PC-9 (cell line): ENCODE measurements at regions not wholly inside any gene's neighbourhood (a gene's known extent, or its start where the extent isn't known, plus 50 kb on each side); places are given as distances from the start of the nearest gene placed in this dataset.

Experiments
- BruUV-seq: library from RNA; stranded (reverse); fragments of 400-500 nt; replicated peaks from 2 replicates; lab custom pipeline; 2021; lab: Mats Ljungman, UMichigan
- CTCF ChIA-PET: fragments of 300-600 bp; sonication (Branson Sonifier 250); formaldehyde crosslinking; loops from one replicate; lab custom pipeline; 2022; ENCODE audit warnings: antibody characterized with exemption; lab: Charles Lee
- POLR2A ChIA-PET: fragments of 300-600 bp; sonication (Branson Sonifier 250); formaldehyde crosslinking; loops from one replicate; lab custom pipeline; 2022; ENCODE audit warnings: antibody characterized with exemption; ENCODE audit not compliant: unreplicated experiment; lab: Charles Lee
- DNase-seq, 2 experiments: peaks; one replicate each; pipeline versions ENCODE4 v3.0.0 to v3.0.0-alpha.2; 2015 to 2022; ENCODE audit warnings: mixed read lengths in 1 of 2
- H2AFZ ChIP-seq: fragments of 200-600 bp; sonication (generic); 2 replicates; pipeline ENCODE4 v1.8.1; 2017; ENCODE audit warnings: antibody characterized with exemption
- H3F3A ChIP-seq: fragments of 200-600 bp; sonication (generic); 2 replicates; pipeline ENCODE4 v1.8.1; 2017; ENCODE audit warnings: antibody characterized with exemption, mild to moderate bottlenecking, low read depth; ENCODE audit not compliant: insufficient read depth
- H3K27ac ChIP-seq: fragments of 200-600 bp; sonication (generic); 2 replicates; pipeline ENCODE4 v1.6.1; 2016; ENCODE audit warnings: mixed run types
- H3K27me3 ChIP-seq: fragments of 200-600 bp; sonication (generic); 2 replicates; pipeline ENCODE4 v1.6.1; 2016; ENCODE audit warnings: low read depth, mixed run types; ENCODE audit not compliant: insufficient read depth
- H3K36me3 ChIP-seq: fragments of 200-600 bp; sonication (generic); 2 replicates; pipeline ENCODE4 v1.6.1; 2016; ENCODE audit warnings: low read depth, mixed run types
- H3K4me1 ChIP-seq: fragments of 200-600 bp; sonication (generic); replicated peaks from 2 replicates; pipeline ENCODE4 v1.6.1; 2016; ENCODE audit warnings: mixed run types; ENCODE audit not compliant: insufficient read depth
- H3K4me2 ChIP-seq: fragments of 200-600 bp; sonication (generic); 2 replicates; pipeline ENCODE4 v1.6.1; 2017; ENCODE audit warnings: mixed run types
- H3K4me3 ChIP-seq: fragments of 200-600 bp; sonication (generic); 2 replicates; pipeline ENCODE4 v1.6.1; 2016; ENCODE audit warnings: mixed run types
- H3K79me2 ChIP-seq: fragments of 200-600 bp; sonication (generic); 2 replicates; pipeline ENCODE4 v1.6.1; 2017; ENCODE audit warnings: low read depth, mixed run types
- H3K9me2 ChIP-seq: fragments of 200-600 bp; sonication (generic); 2 replicates; pipeline ENCODE4 v1.8.1; 2017; ENCODE audit warnings: mild to moderate bottlenecking; ENCODE audit not compliant: insufficient read depth
- H3K9me3 ChIP-seq: fragments of 200-600 bp; sonication (generic); 2 replicates; pipeline ENCODE4 v1.8.1; 2016; ENCODE audit warnings: low read depth; ENCODE audit not compliant: insufficient read depth
- H4K20me1 ChIP-seq: fragments of 200-600 bp; sonication (generic); 2 replicates; pipeline ENCODE4 v1.8.1; 2017; ENCODE audit not compliant: insufficient read depth
- EZH2 ChIP-seq: fragments of 200-600 bp; sonication (generic); IDR thresholded peaks from 2 replicates; pipeline ENCODE4 v1.8.0; 2017; ENCODE audit warnings: antibody characterized with exemption, low read depth
- intact Hi-C: fragments of 100-400 bp; cut with micrococcal nuclease; formaldehyde crosslinking; loops from one replicate; pipeline ENCODE4 v1.10.0; 2022; ENCODE audit not compliant: unreplicated experiment
- TF ChIP-seq, protein P1 (sequence below): fragments of 200-600 bp; sonication (generic); conservative IDR thresholded peaks from 2 replicates; pipeline ENCODE4 v1.6.1; 2017; ENCODE audit warnings: mixed run types, antibody characterized with exemption, mild to moderate bottlenecking, moderate library complexity

DNA sequence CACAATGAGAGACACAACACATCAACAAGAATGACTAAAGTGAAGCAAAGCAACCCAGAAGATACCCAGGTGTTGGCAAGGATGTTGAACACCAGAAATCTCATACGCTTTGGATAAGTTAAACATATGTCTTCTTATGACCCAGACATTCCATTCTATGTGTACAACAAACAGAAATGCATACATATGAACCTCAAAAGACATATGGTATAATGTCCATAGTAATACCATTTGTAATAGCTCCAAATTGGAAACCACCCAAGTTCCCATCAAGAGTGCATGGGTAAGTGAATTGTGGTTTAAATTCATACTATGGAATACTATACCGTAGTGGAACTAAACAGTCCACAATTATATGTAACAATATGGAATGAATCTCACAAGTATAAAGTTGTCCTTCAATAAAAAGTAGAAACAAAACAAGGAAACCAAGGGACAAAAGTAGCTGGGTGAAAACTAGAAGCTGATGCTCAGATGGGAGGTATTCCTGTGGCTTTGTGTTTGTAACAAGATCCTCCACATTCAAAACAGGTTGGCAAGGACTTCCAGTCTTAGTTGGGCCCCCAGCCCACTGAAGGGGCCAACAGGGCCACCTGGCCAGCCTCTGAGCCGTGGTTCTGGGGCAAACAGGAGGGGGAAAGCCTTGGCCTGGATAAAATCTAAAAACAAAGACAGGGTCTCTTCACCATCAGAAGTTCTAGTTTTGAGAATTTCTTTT lies 171.8 kb upstream of the PITX1 start:
- Histone ChIP-seq H3K79me2 (no peaks in the 10 kb centered on the region), H3K4me3 (no peak overlapping the region), H3K9me3 (peaks cover 5% of the 10 kb centered on the region; the same call in 1 of the 2 replicates), H3K27ac (no peak overlapping the region), H3K4me2 (no peak overlapping the region), H3K4me1 (peaks cover 25% of the 10 kb centered on the region), H2AFZ (no peak overlapping the region), H3K9me2 (no peaks in the 10 kb centered on the region), H3F3A (peaks cover 13% of the 10 kb centered on the region; the same call in 1 of the 2 replicates), H4K20me1 (0 out of 2 replicates have a peak, but pooled peaks cover 3% of the 10 kb centered on the region), H3K27me3 (no peaks in the 10 kb centered on the region), H3K36me3 (no peaks in the 10 kb centered on the region)
- BruUV-seq, result no TSS peak
- ChIA-PET CTCF (no interaction called here), POLR2A (no interaction called here)
- intact Hi-C loops, result loop anchor here (1.0 to 10.0 kb wide), 2 partner anchors 120 to 351 kb away; no protein-coding TSS in a partner anchor
- TF ChIP-seq, protein P1, sequence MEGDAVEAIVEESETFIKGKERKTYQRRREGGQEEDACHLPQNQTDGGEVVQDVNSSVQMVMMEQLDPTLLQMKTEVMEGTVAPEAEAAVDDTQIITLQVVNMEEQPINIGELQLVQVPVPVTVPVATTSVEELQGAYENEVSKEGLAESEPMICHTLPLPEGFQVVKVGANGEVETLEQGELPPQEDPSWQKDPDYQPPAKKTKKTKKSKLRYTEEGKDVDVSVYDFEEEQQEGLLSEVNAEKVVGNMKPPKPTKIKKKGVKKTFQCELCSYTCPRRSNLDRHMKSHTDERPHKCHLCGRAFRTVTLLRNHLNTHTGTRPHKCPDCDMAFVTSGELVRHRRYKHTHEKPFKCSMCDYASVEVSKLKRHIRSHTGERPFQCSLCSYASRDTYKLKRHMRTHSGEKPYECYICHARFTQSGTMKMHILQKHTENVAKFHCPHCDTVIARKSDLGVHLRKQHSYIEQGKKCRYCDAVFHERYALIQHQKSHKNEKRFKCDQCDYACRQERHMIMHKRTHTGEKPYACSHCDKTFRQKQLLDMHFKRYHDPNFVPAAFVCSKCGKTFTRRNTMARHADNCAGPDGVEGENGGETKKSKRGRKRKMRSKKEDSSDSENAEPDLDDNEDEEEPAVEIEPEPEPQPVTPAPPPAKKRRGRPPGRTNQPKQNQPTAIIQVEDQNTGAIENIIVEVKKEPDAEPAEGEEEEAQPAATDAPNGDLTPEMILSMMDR, result no peak
- no peak for TF ChIP-seq EZH2
- no peak for DNase-seq

DNA sequence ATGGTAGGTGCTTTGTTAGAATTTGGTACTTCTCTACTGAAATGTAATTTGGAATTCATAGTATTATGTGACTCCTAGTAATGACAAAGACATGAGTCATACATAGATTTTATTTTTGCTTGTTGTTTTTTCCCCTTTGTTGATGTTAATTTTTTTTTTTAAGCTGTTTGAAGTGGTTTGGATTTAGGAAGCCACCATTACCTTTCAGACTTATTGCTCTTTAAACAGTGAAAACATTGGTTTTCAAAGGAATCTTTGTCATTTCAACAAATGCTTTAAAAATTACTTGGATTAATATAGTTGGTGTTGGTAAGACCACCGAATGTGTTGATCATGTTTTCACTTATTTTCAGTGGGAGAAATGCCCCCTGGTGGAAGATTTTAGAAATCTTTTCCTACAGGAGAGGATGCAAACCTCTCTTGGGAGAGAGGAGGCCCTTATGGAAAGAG lies 170.1 kb upstream of the PITX1 start:
- ChIA-PET CTCF (no interaction called here), POLR2A (no interaction called here)
- intact Hi-C loops, result loop anchor here (5.0 to 10.0 kb wide), 2 partner anchors 349 to 467 kb away; partner anchors contain the start of gene CAMLG
- peak overlapping the region; percentile 5 for H3K4me2 ChIP-seq
- 0 out of 2 replicates have a peak, but pooled peaks cover 3% of the 10 kb centered on the region for H4K20me1 ChIP-seq
- no peak overlapping the region for H2AFZ ChIP-seq
- H3K27me3 ChIP-seq, result no peaks in the 10 kb centered on the region
- H3K4me3 ChIP-seq, result no peak overlapping the region
- no peak for DNase-seq
- H3K79me2 ChIP-seq, result no peaks in the 10 kb centered on the region
- peaks cover 5% of the 10 kb centered on the region; the same call in 1 of the 2 replicates for H3K9me3 ChIP-seq
- peaks cover 22% of the 10 kb centered on the region for H3K4me1 ChIP-seq
- TF ChIP-seq EZH2, result no peak
- TF ChIP-seq, protein P1, result peak; percentile 73
- peaks cover 9% of the 10 kb centered on the region; the same call in 1 of the 2 replicates for H3F3A ChIP-seq
- no peak overlapping the region for H3K27ac ChIP-seq
- BruUV-seq, result no TSS peak
- no peaks in the 10 kb centered on the region for H3K9me2 ChIP-seq
- no peaks in the 10 kb centered on the region for H3K36me3 ChIP-seq

DNA sequence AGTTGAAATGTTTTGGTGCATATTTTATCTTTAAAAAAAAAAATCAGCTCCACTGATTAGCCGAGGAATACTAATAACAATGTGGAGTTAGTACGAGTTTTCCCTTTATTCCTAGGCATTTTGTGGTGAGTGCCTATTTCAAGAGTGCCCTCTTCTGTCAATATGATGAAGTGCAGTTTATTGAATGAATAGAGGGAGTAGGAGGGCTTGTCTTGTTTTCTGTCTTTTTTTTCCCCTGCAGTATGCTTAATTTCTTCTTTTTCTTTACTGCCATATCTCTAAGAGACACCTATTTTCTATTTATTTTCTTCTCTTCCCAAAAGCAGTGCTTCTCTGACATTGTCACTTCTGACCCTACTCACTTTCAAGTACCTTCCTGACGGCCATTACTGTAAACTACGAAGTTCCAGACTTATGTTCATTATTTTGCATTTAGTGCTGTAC lies 169.6 kb upstream of the PITX1 start:
- peaks cover 5% of the 10 kb centered on the region; the same call in 1 of the 2 replicates for H3K9me3 ChIP-seq
- H3K27ac ChIP-seq, result no peak overlapping the region
- H3F3A ChIP-seq, result peaks cover 6% of the 10 kb centered on the region; the same call in 1 of the 2 replicates
- H3K27me3 ChIP-seq, result no peaks in the 10 kb centered on the region
- peak overlapping the region; percentile 5; the same call in 1 of the 2 replicates for H3K4me2 ChIP-seq
- DNase-seq, result peak in 1 of 2 experiments; percentile 46
- H3K4me1 ChIP-seq, result peaks cover 16% of the 10 kb centered on the region
- no peak overlapping the region for H2AFZ ChIP-seq
- no peak overlapping the region for H3K4me3 ChIP-seq
- intact Hi-C loops, result loop anchor here (5.0 to 10.0 kb wide), 2 partner anchors 349 to 466 kb away; partner anchors contain the start of gene CAMLG
- no peaks in the 10 kb centered on the region for H3K36me3 ChIP-seq
- no peaks in the 10 kb centered on the region for H3K9me2 ChIP-seq
- CTCF ChIA-PET, result interaction anchor here (1.0 kb wide), 1 partner anchor 16 kb away, joined by 3 read pairs; no protein-coding TSS in a partner anchor
- TF ChIP-seq, protein P1, result peak; percentile 66
- TF ChIP-seq EZH2, result no peak
- H3K79me2 ChIP-seq, result no peaks in the 10 kb centered on the region
- POLR2A ChIA-PET, result interaction anchor here (0.7 kb wide), 1 partner anchor 36 kb away, joined by 4 read pairs; no protein-coding TSS in a partner anchor
- BruUV-seq, result no TSS peak
- 0 out of 2 replicates have a peak, but pooled peaks cover 3% of the 10 kb centered on the region for H4K20me1 ChIP-seq
